Suprapubic skin (tissue), 4 donors: ENCODE measurements at regions not wholly inside any gene's neighbourhood (a gene's known extent, or its start where the extent isn't known, plus 50 kb on each side); places are given as distances from the start of the nearest gene placed in this dataset.

Experiments
- EP300 ChIP-seq: sonication (generic); formaldehyde crosslinking; IDR thresholded peaks from one replicate; pipeline ENCODE4 v1.6.1; 2017; ENCODE audit warnings: antibody characterized with exemption
- POLR2A ChIP-seq, 2 donors: fragments of 450-650 bp; IDR thresholded peaks; one replicate each; pipeline ENCODE4 v1.6.1; 2017; ENCODE audit warnings: antibody characterized with exemption in 2 of 2, mild to moderate bottlenecking in 2 of 2, moderate library complexity in 2 of 2
- POLR2AphosphoS5 ChIP-seq, 3 donors: sonication (generic); formaldehyde crosslinking; IDR thresholded peaks; one replicate each; pipeline ENCODE4 v1.6.1; 2017; ENCODE audit warnings: antibody characterized with exemption in 3 of 3
- TF ChIP-seq, protein P1 (sequence below), 2 donors: fragments of 200-600 bp in 1 of 2; fragments of 450-650 bp in 1 of 2; sonication (generic) in 1 of 2; IDR thresholded peaks; one replicate each; pipeline ENCODE4 v1.5.1; 2016 to 2019; ENCODE audit warnings: antibody characterized with exemption in 2 of 2, mild to moderate bottlenecking in 1 of 2, moderate library complexity in 1 of 2

DNA sequence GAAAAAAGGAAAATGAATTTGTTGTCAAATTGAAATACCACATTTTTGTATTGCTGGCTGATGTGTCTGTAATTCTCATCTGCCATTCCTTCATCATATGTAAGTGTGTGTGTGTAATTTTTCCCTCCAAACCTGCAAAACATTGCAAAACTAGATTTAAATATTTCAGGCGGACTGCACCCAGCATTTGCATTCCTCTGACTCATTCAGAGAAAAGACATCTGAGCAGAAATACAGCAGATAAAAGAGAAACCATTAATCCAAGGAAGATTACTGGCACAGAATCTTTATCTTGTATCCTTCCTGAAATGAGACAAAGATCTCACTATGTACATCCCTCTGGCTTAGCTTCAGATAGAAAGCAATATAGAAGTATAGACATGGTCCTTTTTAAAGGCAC is 275.3 kb downstream of the TMEM38B start:
- TF ChIP-seq, protein P1, sequence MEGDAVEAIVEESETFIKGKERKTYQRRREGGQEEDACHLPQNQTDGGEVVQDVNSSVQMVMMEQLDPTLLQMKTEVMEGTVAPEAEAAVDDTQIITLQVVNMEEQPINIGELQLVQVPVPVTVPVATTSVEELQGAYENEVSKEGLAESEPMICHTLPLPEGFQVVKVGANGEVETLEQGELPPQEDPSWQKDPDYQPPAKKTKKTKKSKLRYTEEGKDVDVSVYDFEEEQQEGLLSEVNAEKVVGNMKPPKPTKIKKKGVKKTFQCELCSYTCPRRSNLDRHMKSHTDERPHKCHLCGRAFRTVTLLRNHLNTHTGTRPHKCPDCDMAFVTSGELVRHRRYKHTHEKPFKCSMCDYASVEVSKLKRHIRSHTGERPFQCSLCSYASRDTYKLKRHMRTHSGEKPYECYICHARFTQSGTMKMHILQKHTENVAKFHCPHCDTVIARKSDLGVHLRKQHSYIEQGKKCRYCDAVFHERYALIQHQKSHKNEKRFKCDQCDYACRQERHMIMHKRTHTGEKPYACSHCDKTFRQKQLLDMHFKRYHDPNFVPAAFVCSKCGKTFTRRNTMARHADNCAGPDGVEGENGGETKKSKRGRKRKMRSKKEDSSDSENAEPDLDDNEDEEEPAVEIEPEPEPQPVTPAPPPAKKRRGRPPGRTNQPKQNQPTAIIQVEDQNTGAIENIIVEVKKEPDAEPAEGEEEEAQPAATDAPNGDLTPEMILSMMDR (IDR thresholded peaks at IDR 0.05) = no peak
- TF ChIP-seq EP300 (no peak), POLR2AphosphoS5 (IDR thresholded peaks at IDR 0.05) (no peak), POLR2A (IDR thresholded peaks at IDR 0.05) (no peak)
